Stimulated activated CD8-positive, alpha-beta memory T cell treated with anti-CD3 and anti-CD28 coated beads, Interleukin-7, amount 100 ng/mL, for 4 hours (primary cell): ENCODE measurements at regions not wholly inside any gene's neighbourhood (a gene's known extent, or its start where the extent isn't known, plus 50 kb on each side); places are given as distances from the start of the nearest gene placed in this dataset.
"Not testable (repeated sequence)": the region's sequence is repeated elsewhere in the genome, so short reads cannot be mapped to it uniquely, and the experiment has no call there.

Experiments
- DNase-seq, 2 donors: peaks; one replicate each; pipeline ENCODE4 v3.0.0-alpha.2; 2020; ENCODE audit warnings: low read depth in 2 of 2

DNA sequence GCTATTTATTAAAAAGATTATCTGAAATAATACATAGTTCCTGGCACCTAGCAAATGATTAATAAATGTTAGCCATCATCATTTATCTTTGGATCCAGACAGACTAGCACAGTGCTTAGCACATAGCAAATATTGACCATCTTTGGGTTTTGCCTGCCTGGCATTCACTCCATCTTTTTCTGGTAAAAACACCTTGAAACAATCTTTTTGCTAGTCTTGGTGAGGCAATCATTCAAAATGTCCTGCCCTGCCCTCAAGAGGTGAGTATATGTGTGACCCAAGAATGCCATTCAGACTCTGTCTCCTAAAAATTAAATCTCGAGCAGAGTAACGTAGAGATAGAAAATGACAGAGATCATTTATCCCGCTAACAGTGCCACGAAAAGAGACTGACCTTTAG is 78.3 kb upstream of the ZNF280D start:
- no peak for DNase-seq

DNA sequence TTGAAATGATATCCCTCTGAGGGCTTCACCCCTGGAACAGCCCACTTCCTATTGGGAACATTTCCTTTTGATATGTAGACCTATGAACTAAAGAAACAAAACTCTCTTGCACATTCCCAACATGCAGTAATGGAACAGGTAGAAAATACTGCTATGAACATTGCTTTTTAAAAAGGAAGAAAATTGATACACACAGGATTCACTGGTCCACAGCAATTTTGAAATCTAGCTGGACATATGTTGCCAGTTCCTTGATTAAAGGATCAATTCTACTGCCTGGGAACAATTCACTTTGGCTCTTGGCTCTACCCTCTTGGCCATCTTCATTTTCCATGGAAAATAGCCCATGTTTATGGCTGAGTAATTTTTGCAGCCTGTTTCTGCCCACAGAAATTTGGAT is 74.9 kb upstream of the ZNF280D start:
- no peak for DNase-seq

DNA sequence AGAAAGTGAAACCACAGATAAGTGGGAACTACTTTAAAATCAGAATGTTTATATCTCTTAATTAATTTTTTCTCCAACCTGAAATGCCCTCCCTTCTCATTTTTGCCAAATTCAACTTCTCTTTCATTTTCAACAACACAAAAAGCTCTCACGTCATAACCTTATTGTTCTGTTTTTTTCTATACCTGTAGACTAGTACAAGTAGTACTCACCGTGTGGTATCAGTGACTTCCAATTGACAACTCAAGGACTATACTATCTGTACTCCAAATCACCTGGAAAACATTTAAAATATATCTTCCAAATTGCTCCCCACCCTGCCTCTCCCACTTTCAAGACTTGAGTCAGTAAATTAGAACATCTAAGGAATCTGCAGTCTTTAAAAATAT is 72.8 kb upstream of the ZNF280D start:
- DNase-seq: no peak

DNA sequence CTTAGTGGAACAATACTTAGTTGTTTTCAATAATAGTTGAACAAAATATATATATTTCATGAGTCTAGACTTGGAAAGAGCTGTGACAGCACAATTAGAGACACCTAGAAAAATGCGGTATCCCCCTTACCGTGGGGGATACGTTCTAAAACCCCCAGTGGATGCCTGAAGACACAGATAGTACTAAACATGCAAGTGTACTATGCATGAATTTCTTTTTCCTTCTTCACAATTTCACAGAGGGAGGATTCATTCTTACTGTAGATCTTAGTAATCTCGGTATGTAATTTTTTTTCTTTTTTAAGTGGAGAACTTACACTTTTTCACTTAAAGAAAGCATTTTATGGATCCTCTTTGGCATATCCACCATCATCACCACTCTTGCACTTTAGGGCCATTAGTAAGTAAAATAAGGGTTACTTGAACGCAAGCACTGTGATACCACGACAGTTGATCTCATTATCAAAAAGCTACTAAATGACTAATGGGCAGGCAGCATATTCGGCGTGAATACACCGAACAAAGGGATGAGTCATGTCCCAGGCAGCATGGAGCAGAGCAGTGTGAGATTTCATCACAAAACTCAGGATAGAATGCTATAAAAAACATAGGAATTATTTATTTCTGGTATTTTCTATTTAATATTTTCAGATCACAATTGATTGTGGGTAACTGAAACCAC is 72.3 kb upstream of the ZNF280D start:
- no peak for DNase-seq

DNA sequence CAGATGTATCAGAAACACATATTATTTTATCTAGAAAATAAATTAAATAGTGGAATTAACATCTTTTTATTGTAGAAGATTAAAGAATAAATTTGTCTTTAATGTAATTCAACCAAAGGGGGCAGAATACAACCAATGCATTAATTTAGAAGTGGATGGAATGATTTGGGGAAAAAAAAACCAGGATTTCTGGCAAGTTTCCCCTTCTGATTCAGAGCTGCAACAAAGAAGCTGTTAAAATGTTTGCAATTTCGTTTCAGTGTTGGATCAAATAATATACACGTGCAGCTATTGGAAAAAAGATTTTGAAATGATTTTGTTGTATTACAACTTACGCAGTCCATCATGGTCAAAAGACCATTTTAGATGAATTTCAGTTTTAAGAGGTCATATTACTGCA is 71.6 kb upstream of the ZNF280D start:
- no peak for DNase-seq

DNA sequence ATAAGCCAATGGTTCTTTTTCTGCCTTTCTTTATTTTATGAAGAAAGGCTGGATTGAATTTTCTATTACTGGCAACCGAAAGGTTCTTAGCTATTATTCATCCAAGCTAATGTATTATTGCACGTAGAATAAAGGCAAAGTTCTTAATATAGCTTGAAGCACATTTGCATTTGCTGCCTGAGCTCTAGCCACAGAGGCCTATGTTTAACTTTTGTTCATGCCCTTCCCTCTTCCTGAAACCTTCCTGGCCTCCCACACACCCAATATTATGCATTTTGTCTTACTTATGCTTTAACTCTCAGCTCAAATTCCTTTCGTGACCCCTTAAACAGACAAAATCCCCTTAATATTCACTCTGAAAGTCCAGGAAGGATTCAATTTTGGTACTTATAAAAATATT is 71.0 kb upstream of the ZNF280D start:
- no peak for DNase-seq

DNA sequence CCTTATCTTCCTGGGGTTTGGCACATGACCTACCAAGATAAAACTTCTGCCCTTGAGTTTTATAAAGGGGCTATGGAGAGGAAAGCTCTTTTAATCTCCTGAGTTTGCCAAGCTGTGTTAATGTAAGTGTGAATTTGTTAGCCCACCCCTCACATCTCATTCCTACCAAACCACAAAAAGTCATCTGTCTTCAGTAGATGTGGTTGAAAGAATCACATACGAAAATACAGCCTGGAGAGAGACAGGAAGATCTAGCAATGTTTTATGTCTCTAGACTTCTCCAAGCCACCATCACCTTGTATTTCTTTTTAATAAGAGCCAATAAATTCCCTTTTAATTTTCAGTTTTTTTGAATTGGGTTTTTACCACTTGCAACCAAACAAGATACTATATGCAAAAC is 68.9 kb upstream of the ZNF280D start:
- DNase-seq: no peak

DNA sequence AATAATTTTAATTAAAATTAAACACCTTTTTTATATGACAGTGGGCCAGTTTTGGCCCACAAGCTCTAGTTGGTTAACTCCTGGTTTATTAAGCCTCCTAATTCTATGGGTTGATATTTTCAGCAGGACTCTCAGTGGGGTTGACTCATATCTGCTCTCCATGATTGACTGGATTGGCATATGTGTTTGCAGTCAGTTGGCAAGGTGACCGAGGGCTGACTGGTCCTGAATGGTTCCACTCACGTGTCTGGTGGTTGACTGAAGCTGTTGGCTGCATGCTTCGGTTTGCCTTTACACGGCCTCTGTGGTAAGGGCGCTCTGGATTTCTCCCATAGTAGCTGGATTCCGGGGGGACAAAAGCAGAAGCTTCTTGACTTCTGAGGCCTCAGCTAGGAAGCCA is 65.3 kb upstream of the ZNF280D start:
- no peak for DNase-seq

DNA sequence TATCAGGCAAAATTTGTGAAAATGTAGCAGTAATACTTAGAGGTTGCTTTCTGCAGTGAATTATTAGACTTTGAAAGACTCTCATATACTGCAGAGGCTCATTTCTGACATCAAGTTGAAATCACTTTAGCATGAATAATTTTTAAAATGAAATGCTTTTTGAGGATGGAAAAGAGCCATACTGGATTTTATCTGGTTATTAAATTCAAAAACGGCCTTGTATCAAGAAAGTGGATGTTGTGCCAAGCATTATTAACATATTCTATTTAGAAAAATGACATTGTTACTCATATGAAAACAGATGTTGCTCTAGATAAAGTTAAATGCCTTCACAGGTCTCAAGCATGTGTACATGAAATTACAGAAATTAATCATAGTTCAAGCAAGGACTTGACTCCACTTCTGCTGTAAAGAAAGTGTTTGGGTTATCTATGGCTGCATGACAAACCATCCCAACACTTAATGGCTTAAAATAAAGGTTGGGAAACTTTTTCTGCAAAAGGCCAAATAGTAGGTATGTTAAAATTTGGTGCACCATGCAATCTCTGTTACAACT is 64.5 kb upstream of the ZNF280D start:
- DNase-seq: no peak

DNA sequence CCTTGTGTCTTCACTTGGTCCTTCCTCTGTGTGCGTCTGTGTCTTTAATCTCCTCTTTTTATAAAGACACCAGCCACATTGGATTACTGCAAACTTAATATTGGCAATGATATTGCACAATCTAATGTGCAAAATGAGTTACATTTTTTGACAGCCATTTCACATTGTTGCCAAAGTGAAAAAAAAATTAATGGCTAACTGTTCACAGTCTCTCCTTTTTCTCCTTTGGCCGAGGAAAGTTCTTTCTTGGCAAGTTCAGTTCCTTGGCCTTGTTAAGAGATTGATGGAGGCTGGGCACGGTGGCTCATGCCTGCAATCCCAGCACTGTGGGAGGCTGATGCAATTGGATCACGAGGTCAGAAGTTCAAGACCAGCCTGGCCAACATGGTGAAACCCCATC is 62.2 kb upstream of the ZNF280D start:
- DNase-seq: no peak

DNA sequence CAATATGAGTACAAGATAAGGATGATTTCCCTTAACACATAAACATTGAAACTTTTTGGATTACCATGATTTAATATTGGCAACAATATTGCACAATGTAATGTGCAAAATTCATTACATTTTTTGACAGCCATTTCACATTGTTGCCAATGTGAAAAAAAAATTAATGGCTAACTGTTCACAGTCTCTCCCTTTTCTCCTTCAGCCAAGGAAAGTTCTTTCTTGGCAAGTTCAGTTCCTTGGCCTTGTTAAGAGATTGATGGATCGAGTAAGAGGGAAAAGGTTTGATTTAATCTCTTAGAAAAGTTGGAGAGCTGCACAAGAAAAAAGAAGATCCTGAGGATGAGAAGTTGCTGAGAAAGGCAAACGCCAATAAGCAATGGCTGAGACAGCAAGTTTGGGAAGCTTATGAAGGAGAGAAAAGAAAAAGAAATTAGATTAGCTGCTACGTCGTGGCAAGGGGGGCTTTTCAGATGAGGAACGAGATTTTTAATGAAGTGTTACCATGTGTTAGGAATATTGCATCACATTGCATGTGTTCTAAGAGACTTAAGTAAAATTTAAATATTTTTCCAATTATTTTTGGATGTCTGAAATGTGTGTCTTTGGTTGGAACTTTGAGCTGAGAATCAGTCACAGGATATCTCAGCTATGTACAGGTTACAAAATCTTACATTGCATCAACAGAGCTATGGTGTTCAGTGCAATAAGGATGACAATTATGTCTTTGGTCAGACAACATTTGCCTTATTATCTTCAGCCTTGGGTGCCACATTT is 61.4 kb upstream of the ZNF280D start:
- DNase-seq: no peak

DNA sequence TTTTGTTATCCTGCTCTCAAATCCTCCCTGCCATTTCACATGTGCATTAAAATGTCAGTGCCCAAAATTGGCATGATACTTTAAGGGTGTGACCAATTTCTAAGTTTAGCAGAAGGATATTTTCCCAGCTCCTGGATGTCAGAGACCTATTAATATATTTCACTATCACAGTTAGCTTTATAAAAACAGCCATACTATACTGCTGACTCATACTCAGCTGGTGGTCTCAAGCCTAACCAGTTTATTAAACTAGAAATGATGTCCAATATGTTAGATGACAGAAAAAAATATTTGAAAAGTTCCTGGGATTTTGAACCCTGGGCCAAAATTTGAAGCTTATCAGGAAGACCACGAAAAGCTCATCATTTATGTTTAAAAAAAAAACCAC is 60.9 kb upstream of the ZNF280D start:
- DNase-seq: no peak

DNA sequence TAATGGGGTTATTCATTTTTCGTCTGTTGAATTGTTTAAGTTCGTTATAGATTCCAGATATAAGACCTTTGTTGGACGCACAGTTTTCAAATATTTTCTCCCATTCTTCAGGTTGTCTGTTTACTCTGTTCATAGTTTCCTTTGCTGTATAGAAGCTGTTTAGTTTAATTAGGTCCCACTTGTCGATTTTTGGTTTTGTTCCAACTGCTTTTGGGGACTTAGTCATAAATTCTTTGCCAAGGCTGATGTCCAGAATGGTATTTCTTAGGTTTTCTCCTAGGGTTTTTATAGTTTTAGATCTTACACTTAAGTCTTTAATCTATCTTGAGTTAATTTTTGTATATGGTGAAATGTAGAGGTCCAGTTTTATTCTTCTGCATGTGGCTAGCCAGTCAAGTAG is 58.9 kb upstream of the ZNF280D start:
- no peak for DNase-seq

DNA sequence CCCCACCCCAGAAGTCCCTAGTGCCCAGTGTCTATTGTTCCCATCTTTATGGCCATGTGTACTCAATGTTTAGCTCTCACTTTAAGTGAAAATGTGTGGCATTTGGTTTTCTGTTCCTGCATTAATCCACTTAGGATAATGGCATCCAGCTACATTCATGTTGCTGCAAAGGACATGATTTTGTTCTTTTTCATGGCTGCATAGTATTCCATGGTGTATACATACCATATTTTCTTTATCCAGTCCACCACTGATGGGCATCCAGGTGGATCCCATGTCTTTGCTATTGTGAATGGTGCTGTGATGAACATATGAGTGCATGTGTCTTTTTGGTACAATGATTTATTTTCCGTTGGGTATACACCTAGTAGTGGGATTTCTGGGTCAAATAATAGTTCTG is 58.2 kb upstream of the ZNF280D start:
- not testable (repeated sequence) for DNase-seq

DNA sequence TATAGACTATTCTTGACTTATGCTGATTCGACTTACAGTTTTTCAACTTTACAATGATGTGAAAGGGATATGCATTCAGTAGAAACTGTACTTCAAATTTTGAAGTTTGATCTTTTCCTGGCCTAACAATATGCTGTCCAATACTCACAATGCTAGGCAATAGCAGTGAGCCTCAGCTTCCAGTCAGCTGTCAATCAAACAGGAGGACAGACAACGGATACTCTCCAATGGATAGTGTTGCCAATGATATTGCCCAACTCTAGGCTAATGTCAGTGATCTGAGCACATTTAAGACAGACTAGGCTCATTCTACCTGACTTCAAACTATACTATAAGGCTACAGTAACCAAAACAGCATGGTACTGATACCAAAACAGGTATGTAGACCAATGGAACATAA is 55.0 kb upstream of the ZNF280D start:
- no peak for DNase-seq

DNA sequence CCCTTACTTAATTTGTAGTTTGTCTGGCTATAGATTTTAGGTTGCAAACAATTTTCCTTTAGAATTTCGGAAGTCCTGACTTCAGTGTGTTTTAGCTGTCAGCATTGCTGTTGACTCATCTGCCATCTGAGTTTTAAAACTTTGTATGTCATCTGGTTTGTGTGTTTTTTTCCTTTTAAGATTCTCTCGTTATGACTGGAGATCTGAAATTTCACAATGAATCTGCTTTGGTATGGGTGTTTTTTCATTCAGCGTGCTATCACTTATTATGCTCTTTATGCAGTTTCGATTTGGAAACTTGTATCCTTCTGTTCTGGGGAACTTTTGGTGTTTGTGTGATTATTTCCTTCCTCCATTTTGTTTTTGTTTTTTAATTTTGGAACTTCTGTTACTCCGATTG is 53.7 kb upstream of the ZNF280D start:
- no peak for DNase-seq

DNA sequence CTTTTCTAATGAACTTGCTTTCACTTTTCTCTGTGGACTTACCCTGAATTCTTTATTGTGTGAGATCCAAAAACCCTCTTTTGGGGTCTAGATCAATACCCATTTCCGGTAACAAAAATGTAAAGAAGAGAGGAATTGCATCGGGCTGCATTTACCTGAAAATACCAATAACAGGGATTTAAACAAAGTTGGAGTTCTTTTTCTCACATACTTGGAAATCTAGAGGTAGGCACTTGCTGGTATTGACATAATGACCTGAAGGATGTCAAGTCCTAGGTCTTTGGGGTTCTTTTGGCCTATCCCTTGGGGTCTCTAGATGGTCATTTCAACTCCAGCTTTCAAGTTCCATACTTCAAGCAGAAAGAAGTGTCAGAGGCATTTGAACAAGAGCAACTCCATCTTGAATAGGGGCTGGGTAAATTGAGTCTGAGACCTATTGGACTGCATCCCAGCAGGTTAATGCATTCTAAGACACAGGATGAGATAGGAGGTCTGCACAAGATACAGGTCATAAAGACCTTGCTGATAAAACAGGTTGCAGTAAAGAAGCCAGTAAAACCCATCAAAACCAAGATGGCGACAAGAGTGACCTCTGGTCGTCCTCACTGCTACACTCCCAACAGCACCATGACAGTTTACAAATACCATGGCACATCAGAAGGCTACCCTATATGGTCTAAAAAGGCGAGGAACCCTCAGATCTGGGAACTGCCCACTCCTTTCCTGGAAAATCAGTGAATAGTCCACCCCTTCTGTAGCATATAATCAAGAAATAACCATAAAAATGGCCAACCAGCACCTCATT is 50.8 kb upstream of the ZNF280D start:
- no peak for DNase-seq

DNA sequence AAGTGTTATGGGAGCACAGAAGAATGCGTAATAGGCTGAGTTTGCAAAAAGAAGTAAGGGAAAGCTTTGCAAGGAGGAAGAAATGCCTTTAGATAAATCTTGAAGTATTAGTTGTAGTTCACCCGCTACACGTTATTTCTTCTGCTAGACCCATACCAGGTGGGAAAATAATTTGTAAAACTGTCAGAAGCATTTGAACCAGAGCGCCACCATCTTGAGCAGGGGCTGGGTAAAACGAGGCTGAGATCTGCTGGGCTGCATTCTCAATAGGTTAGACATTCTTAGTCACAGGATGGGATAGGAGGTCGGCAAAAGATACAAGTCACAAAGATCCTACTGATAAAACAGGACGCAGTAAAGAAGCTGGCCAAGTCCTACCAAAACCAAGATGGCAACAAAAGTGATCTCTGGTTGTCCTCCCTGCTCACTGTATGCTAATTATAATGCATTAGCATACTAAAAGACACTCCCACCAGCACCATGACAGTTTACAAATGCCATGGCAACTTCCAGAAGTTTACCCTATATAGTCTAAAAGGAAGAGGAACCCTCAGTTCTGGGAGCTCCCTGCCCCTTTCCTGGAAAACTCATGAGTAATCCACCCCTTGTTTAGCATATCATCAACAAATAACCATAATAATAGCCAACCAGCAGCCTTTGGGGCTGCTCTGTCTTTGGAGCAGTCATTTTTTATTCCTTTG is 50.0 kb upstream of the ZNF280D start:
- no peak for DNase-seq
